GM23338 (cell line): ENCODE measurements at regions not wholly inside any gene's neighbourhood (a gene's known extent, or its start where the extent isn't known, plus 50 kb on each side); places are given as distances from the start of the nearest gene placed in this dataset.
"Not testable (repeated sequence)": the region's sequence is repeated elsewhere in the genome, so short reads cannot be mapped to it uniquely, and the experiment has no call there.

Experiments
- CREB1 ChIP-seq: fragments of 250-450 bp; sonication (Bioruptor Pico); IDR thresholded peaks from 2 replicates; pipeline ENCODE4 v1.5.0; 2020; ENCODE audit warnings: low read depth, mild to moderate bottlenecking, moderate library complexity
- CTCF ChIP-seq, 2 experiments: fragments of 200-600 bp in 1 of 2; sonication (generic) in 1 of 2; conservative IDR thresholded peaks; 2 replicates each; pipeline versions ENCODE4 v1.5.1 to v1.6.1; 2016 to 2017; ENCODE audit warnings: antibody characterized with exemption in 2 of 2, low read depth in 2 of 2, mild to moderate bottlenecking in 2 of 2, moderate library complexity in 1 of 2
- EZH2phosphoT487 ChIP-seq: fragments of 200-600 bp; sonication (generic); IDR thresholded peaks from one replicate; pipeline ENCODE4 v1.8.1; 2018; ENCODE audit warnings: antibody characterized with exemption; ENCODE audit not compliant: unreplicated experiment
- JUNB ChIP-seq: IDR thresholded peaks from one replicate; pipeline ENCODE4 v1.6.1; 2016; ENCODE audit warnings: antibody characterized with exemption; ENCODE audit not compliant: unreplicated experiment
- POLR2AphosphoS5 ChIP-seq: IDR thresholded peaks from 2 replicates; pipeline ENCODE4 v1.6.1; 2016; ENCODE audit warnings: antibody characterized with exemption, low read depth
- STAT1 ChIP-seq: IDR thresholded peaks from one replicate; pipeline ENCODE4 v1.6.1; 2016; ENCODE audit warnings: antibody characterized with exemption; ENCODE audit not compliant: unreplicated experiment
- TF ChIP-seq, protein P1 (sequence below): IDR thresholded peaks from one replicate; pipeline ENCODE4 v1.6.1; 2018; ENCODE audit warnings: antibody characterized with exemption; ENCODE audit not compliant: unreplicated experiment

- TF ChIP-seq POLR2AphosphoS5; EZH2phosphoT487; CTCF (conservative IDR thresholded peaks at IDR 0.05; ENCODE audit: low read depth in 2 of 2); CREB1; STAT1; JUNB: not testable (repeated sequence)
- TF ChIP-seq, protein P1, sequence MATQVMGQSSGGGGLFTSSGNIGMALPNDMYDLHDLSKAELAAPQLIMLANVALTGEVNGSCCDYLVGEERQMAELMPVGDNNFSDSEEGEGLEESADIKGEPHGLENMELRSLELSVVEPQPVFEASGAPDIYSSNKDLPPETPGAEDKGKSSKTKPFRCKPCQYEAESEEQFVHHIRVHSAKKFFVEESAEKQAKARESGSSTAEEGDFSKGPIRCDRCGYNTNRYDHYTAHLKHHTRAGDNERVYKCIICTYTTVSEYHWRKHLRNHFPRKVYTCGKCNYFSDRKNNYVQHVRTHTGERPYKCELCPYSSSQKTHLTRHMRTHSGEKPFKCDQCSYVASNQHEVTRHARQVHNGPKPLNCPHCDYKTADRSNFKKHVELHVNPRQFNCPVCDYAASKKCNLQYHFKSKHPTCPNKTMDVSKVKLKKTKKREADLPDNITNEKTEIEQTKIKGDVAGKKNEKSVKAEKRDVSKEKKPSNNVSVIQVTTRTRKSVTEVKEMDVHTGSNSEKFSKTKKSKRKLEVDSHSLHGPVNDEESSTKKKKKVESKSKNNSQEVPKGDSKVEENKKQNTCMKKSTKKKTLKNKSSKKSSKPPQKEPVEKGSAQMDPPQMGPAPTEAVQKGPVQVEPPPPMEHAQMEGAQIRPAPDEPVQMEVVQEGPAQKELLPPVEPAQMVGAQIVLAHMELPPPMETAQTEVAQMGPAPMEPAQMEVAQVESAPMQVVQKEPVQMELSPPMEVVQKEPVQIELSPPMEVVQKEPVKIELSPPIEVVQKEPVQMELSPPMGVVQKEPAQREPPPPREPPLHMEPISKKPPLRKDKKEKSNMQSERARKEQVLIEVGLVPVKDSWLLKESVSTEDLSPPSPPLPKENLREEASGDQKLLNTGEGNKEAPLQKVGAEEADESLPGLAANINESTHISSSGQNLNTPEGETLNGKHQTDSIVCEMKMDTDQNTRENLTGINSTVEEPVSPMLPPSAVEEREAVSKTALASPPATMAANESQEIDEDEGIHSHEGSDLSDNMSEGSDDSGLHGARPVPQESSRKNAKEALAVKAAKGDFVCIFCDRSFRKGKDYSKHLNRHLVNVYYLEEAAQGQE: not testable (repeated sequence)
These were observed 317.3 kb downstream of the ZNF479 start for GRCh38 chr7:56814911-56815310.
